ENCODE measurements at regions not wholly inside any gene's neighbourhood (a gene's known extent, or its start where the extent isn't known, plus 50 kb on each side); places are given as distances from the start of the nearest gene placed in this dataset.

DNA sequence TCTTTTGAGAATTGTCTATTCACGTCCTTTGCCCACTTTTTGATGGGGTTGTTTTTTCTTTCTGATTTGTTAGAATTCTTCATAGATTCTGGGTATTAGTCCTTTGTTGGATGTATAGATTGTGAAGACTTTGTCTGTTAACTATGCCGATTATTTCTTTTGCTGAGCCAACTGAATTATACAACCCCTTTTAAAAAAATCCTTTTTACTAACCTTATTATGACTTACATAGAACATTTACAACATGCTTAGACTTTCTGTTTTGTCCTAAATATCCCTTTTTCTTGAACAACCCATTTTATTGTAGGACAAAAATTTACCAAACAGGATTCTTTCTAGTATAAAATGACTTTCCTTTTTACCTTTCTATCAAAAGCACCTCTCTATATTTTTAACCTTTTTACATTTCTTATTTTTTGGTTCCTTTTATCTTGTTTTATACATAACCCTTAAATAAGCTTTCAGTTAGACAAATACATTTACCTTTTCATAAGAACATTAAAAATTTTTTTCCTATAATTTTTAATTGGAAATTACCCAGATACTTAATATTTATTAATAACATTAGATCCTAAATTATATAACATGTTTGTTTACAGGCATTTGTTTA, 70.4 kb upstream of the TTLL7 start:
- Histone ChIP-seq H3K27me3 (ENCODE audit: control insufficient read depth, insufficient read depth, low read length) (no peaks in the 10 kb centered on the region), H3K4me3 (ENCODE audit: low read depth, low read length) (no peak overlapping the region), H3K36me3 (ENCODE audit: control insufficient read depth, insufficient read depth, low read length) (no peaks in the 10 kb centered on the region)
- no peak for DNase-seq (ENCODE audit: low read depth)
- ChIA-PET CTCF (no interaction called here), POLR2A (no interaction called here)
- TF ChIP-seq, protein P1, sequence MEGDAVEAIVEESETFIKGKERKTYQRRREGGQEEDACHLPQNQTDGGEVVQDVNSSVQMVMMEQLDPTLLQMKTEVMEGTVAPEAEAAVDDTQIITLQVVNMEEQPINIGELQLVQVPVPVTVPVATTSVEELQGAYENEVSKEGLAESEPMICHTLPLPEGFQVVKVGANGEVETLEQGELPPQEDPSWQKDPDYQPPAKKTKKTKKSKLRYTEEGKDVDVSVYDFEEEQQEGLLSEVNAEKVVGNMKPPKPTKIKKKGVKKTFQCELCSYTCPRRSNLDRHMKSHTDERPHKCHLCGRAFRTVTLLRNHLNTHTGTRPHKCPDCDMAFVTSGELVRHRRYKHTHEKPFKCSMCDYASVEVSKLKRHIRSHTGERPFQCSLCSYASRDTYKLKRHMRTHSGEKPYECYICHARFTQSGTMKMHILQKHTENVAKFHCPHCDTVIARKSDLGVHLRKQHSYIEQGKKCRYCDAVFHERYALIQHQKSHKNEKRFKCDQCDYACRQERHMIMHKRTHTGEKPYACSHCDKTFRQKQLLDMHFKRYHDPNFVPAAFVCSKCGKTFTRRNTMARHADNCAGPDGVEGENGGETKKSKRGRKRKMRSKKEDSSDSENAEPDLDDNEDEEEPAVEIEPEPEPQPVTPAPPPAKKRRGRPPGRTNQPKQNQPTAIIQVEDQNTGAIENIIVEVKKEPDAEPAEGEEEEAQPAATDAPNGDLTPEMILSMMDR (IDR thresholded peaks at IDR 0.05; ENCODE audit: insufficient read depth, low read depth, low read length) = no peak

DNA sequence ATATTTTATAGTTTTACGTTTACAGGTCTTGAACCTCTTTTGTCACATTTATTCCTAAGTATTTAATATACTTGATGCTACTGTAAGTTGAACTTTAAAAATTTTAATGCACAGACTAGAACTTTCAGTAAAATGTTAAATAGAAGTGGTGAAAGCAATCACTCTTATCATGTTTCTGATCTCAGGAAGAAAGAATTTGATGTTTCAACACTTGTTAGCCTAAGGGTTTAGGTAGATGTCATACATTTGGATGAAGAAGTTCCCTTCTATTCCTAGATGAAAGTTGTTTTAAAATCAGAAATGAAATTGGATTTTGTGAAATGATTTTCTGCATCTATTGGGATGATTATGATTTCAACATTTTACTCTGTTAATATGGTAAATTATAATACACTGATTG, 63.6 kb upstream of the TTLL7 start:
- no peaks in the 10 kb centered on the region for H3K27me3 ChIP-seq (ENCODE audit: control insufficient read depth, insufficient read depth, low read length)
- H3K4me3 ChIP-seq (ENCODE audit: low read depth, low read length) = no peak overlapping the region
- POLR2A ChIA-PET = no interaction called here
- DNase-seq (ENCODE audit: low read depth) = no peak
- TF ChIP-seq, protein P1 (IDR thresholded peaks at IDR 0.05; ENCODE audit: insufficient read depth, low read depth, low read length) = no peak
- CTCF ChIA-PET = no interaction called here
- H3K36me3 ChIP-seq (ENCODE audit: control insufficient read depth, insufficient read depth, low read length) = no peaks in the 10 kb centered on the region

DNA sequence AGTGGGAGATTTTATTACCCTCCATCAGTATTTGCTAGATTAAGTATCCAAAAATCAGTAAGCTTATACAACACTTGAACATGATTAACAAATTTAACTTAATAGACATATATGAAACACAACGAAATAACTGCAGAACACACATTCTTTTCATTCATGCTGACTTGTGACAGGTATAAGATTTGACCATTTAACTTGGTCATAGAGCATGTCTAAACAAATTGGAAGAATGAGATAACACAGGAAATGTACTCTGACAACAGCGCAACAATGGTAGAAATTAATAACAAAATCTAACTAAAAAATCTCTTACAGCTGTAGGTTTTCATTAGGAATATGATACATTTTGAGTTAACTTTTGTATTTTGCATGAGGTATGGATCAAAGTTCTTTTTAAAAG, 62.4 kb upstream of the TTLL7 start:
- Histone ChIP-seq H3K36me3 (ENCODE audit: control insufficient read depth, insufficient read depth, low read length) (no peaks in the 10 kb centered on the region), H3K4me3 (ENCODE audit: low read depth, low read length) (no peak overlapping the region), H3K27me3 (ENCODE audit: control insufficient read depth, insufficient read depth, low read length) (no peaks in the 10 kb centered on the region)
- no peak for DNase-seq (ENCODE audit: low read depth)
- POLR2A ChIA-PET = no interaction called here
- TF ChIP-seq, protein P1 (IDR thresholded peaks at IDR 0.05; ENCODE audit: insufficient read depth, low read depth, low read length) = no peak
- CTCF ChIA-PET = no interaction called here

DNA sequence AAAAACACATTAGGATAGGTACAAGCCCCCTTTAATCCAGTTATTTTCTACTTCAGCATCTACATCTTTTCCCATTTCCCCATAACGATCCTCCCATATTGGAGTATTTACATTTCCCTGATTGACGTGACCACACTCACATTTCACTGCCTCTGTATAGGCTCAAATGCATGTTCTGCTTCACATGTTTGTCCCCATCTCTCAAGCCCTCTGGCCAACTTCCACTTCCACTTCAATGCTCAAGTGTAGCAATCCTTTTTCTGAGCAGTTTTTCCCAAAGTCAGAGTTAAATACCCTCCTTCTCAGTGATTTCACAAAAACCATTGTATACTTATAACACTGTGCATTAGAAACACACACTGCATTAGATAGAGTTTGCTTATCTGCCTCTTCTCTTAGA, 61.8 kb upstream of the TTLL7 start:
- no peaks in the 10 kb centered on the region for H3K36me3 ChIP-seq (ENCODE audit: control insufficient read depth, insufficient read depth, low read length)
- POLR2A ChIA-PET = no interaction called here
- no peak for DNase-seq (ENCODE audit: low read depth)
- TF ChIP-seq, protein P1 (IDR thresholded peaks at IDR 0.05; ENCODE audit: insufficient read depth, low read depth, low read length) = no peak
- CTCF ChIA-PET = no interaction called here
- H3K27me3 ChIP-seq (ENCODE audit: control insufficient read depth, insufficient read depth, low read length) = no peaks in the 10 kb centered on the region
- H3K4me3 ChIP-seq (ENCODE audit: low read depth, low read length) = no peak overlapping the region

DNA sequence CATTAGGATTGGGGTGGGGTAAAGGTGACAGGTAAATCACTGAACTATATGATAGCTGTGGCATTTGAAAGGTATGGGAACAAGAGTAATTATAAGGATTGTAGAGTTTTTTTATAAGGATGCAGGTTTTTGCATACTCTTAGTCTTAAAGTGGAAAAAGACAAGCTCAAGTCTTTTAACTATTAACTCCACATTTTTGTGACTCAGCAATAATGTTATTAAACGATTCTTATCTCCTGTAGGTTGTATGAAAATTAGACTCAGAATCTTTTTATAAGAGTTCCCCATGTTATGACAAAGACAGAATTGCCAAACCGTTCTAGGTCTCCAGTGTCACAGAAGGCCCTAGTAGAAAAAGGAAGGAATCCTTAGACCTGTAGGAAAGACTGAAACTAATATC, 49.9 kb upstream of the TTLL7 start:
- no peaks in the 10 kb centered on the region for H3K27me3 ChIP-seq (ENCODE audit: control insufficient read depth, insufficient read depth, low read length)
- DNase-seq (ENCODE audit: low read depth) = no peak
- no peaks in the 10 kb centered on the region for H3K36me3 ChIP-seq (ENCODE audit: control insufficient read depth, insufficient read depth, low read length)
- H3K4me3 ChIP-seq (ENCODE audit: low read depth, low read length) = no peak overlapping the region
- TF ChIP-seq, protein P1 (IDR thresholded peaks at IDR 0.05; ENCODE audit: insufficient read depth, low read depth, low read length) = no peak
- ChIA-PET CTCF (interaction anchor here (0.7 to 1.6 kb wide), 3 partner anchors 8 to 1073 kb away, joined by 3 to 5 read pairs (median 5); no protein-coding TSS in a partner anchor), POLR2A (no interaction called here)

Data from BJ (cell line).